ENCODE measurements at regions not wholly inside any gene's neighbourhood (a gene's known extent, or its start where the extent isn't known, plus 50 kb on each side); places are given as distances from the start of the nearest gene placed in this dataset.

DNA sequence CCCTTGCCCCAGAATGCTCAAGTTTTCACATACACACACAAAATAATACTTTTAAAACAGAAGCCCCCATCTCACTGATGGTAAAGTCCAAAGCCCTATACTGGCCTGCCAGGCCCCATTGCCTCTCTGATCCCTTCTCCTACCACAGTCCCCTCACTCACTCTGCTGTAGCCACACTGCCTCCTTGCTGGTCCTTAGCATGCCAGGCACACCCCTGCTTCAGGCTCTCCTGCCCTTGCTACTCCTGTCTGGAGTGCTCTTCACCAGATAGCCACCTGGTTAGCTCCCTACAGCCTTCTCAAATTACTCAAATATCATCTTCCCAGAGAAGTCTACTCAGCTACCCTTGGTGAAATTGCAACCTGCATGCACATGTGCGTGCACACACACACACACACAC is 177.5 kb downstream of the C5orf15 start:
- H3K79me2 ChIP-seq (ENCODE audit: insufficient read depth, low read length): no peaks in the 10 kb centered on the region
- H3K4me1 Mint-ChIP-seq: peaks cover 31 to 33% of the 10 kb centered on the region in 2 experiments
- no peak overlapping the region for H2BK120ac ChIP-seq (ENCODE audit: low read depth, low read length, poor library complexity, severe bottlenecking)

More for the DNA sequence above, 177.5 kb downstream of the C5orf15 start:
- Mint-ChIP-seq H3K36me3 (ENCODE audit: insufficient read depth in 1 of 3, low read depth in 3 of 3) (no peaks in the 10 kb centered on the region), H3K27me3 (ENCODE audit: low read depth) (peaks cover 6% of the 10 kb centered on the region), H3K9me3 (no peaks in the 10 kb centered on the region; a peak in 1 of 5 replicates), H3K4me3 (no peak overlapping the region), H3K27ac (peak overlapping the region in 1 of 3 experiments; percentile 50; a peak in 1 of 7 replicates)
- Histone ChIP-seq H2AFZ (ENCODE audit: low read length) (no peak overlapping the region), H2BK12ac (ENCODE audit: insufficient read length, low read depth, low read length) (no peak overlapping the region), H3T11ph (ENCODE audit: low read length) (no peak overlapping the region), H2BK5ac (ENCODE audit: insufficient read length, low read length) (no peak overlapping the region), H3K23me2 (ENCODE audit: insufficient read length, low read depth, low read length, poor library complexity, severe bottlenecking) (no peaks in the 10 kb centered on the region), H4K8ac (replicated peaks; ENCODE audit: insufficient read length, low read depth, low read length) (no peak overlapping the region), H2AK5ac (ENCODE audit: insufficient read length, low read length) (no peak overlapping the region), H3K27me3 (ENCODE audit: insufficient read depth, low read length) (no peaks in the 10 kb centered on the region; the same call in 1 of the 2 replicates), H3K9ac (ENCODE audit: extremely low read depth, insufficient read length, low read length) (no peak overlapping the region), H3K14ac (ENCODE audit: insufficient read depth, low read length) (no peak overlapping the region), H3K56ac (ENCODE audit: insufficient read length, low read depth, low read length) (no peak overlapping the region), H3K9me3 (ENCODE audit: control insufficient read depth, low read depth, low read length) (no peaks in the 10 kb centered on the region), H2BK15ac (ENCODE audit: low read depth, low read length) (no peak overlapping the region), H3K27ac (ENCODE audit: insufficient read length, low read depth, low read length) (no peak overlapping the region), H3K4me1 (ENCODE audit: insufficient read depth, low read length) (peaks cover 5% of the 10 kb centered on the region; the same call in 1 of the 2 replicates), H3K18ac (ENCODE audit: insufficient read length, low read depth, low read length) (no peak overlapping the region), H2BK20ac (ENCODE audit: low read depth, low read length, poor library complexity, severe bottlenecking) (no peak overlapping the region), H3K4ac (ENCODE audit: low read depth, low read length) (no peak overlapping the region), H3K79me1 (ENCODE audit: insufficient read depth, low read depth, low read length, poor library complexity, severe bottlenecking) (no peaks in the 10 kb centered on the region), H3K4me2 (ENCODE audit: insufficient read depth, insufficient read length, low read length) (no peak overlapping the region), H4K91ac (ENCODE audit: insufficient read length, low read depth, low read length) (no peak overlapping the region), H4K5ac (ENCODE audit: insufficient read length, low read depth, low read length) (no peak overlapping the region), H3K23ac (ENCODE audit: insufficient read length, low read depth, low read length) (no peak overlapping the region), H4K20me1 (ENCODE audit: control insufficient read depth, insufficient read depth, insufficient read length) (no peaks in the 10 kb centered on the region)
- no CpG with 5 or more reads among the region's 1 CpG for WGBS (ENCODE audit: extremely low coverage, insufficient read length, low lambda C conversion rate)
- TF ChIP-seq, protein P1, sequence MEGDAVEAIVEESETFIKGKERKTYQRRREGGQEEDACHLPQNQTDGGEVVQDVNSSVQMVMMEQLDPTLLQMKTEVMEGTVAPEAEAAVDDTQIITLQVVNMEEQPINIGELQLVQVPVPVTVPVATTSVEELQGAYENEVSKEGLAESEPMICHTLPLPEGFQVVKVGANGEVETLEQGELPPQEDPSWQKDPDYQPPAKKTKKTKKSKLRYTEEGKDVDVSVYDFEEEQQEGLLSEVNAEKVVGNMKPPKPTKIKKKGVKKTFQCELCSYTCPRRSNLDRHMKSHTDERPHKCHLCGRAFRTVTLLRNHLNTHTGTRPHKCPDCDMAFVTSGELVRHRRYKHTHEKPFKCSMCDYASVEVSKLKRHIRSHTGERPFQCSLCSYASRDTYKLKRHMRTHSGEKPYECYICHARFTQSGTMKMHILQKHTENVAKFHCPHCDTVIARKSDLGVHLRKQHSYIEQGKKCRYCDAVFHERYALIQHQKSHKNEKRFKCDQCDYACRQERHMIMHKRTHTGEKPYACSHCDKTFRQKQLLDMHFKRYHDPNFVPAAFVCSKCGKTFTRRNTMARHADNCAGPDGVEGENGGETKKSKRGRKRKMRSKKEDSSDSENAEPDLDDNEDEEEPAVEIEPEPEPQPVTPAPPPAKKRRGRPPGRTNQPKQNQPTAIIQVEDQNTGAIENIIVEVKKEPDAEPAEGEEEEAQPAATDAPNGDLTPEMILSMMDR (conservative IDR thresholded peaks at IDR 0.05): no peak
- peak; percentile 22 for DNase-seq
